ENCODE measurements at regions not wholly inside any gene's neighbourhood (a gene's known extent, or its start where the extent isn't known, plus 50 kb on each side); places are given as distances from the start of the nearest gene placed in this dataset.
"Not testable (repeated sequence)": the region's sequence is repeated elsewhere in the genome, so short reads cannot be mapped to it uniquely, and the experiment has no call there.

DNA sequence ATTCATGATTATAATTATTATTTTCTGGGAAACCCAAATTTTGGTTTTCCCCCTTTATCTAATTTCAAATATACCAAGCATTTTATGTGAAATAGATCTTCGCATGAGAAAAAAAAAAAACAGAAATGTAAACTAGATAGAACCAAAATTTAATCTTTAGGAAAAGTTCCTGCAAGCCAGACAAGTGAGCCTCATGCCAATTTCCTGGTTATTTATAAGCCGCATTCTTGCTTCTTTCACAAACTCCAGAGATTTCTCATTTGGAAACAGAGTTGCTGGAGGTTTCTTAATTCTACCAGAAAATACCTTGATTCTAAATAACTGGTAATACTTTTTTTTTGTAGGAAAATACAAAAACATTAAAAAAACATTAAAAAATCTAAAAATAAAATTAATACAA is 690.4 kb upstream of the IGFBP3 start:
- no peak for DNase-seq

DNA sequence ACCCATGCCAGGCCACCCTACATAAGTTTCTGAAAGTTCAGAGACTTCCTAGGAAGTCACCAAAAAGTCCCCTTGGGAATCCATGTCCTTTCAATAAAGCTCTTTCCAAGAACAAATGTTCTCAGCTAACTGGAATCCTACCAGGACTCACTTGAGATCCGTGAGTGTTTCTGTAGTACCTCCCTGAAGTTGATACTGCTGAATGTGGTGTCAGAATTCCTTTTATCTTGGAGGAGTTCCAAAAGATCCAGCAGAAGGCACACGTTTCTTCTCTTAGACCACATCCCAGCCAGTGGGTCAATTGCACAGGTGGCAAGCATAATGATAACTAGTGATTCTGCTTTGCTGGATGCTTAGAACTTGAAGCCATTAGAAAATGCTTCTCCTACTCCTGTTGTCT is 689.7 kb upstream of the IGFBP3 start:
- DNase-seq = no peak

DNA sequence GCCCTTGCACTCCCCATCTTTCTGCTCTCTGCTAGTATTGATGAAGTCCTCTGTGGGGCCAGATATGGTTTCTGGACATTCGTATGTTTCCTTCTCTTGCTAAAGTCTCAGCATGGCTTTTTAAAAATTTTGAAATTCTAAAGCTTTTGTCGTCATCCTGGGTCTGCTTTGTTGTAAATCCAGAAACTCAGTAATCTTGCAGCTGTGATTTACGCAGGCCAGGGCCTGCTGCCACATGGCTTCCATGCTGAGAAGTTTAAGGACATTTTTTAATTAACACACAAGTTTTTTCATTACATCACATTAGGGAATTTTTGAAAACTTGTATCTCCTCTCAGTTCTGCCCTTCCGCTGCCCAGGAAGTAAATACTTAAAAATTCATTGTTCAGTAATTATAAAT is 686.1 kb upstream of the IGFBP3 start:
- no peak for DNase-seq

DNA sequence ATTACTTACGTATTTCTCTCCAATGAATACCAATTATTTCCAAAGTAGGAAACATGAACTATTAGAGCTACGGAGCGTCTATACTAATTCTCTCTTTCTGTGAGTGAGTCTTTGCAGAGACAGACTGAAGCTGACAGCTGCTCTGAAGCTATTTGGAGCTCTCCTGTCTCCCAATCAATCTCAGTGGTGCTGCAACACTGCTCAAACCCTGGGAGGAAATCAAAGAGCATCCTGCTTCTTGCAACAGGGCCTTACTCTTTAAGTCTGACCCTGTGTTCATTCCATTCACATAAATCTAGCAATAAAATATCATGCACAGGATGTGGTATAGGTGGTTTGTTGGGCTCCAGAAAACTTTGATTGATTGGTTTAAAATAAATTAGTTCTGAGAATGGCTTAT is 685.7 kb upstream of the IGFBP3 start:
- DNase-seq = no peak

DNA sequence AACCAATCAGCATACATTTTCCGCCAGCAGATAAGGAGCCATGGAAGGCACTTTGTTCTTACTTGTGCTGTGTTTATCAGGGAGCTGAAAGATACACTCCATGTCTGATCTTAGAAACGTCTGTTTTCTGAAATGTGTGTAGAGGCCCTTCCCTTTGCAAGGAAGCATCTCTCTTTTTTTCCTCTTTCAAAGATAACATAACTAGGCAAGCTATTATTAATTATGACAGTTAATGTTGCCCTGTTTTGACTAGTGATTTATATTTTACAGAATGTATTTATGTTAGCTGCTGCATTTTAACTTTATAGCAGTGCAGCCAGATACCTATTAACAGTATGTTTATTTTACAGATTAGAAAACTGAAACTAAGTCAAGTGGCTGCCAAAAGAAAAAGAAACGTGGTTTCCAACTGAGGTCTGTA is 683.2 kb upstream of the IGFBP3 start:
- no peak for DNase-seq

GRCh38 chr7:46603780-46604179 is 682.7 kb upstream of the IGFBP3 start:
- no peak for DNase-seq

GRCh38 chr7:46603296-46603752 is 682.3 kb upstream of the IGFBP3 start:
- DNase-seq = no peak

GRCh38 chr7:46600340-46600739 is 679.3 kb upstream of the IGFBP3 start:
- no peak for DNase-seq

GRCh38 chr7:46594831-46595230 is 673.8 kb upstream of the IGFBP3 start:
- not testable (repeated sequence) for DNase-seq

- not testable (repeated sequence) for DNase-seq
Measured at GRCh38 chr7:46590918-46591905, 670.1 kb upstream of the IGFBP3 start.

DNA sequence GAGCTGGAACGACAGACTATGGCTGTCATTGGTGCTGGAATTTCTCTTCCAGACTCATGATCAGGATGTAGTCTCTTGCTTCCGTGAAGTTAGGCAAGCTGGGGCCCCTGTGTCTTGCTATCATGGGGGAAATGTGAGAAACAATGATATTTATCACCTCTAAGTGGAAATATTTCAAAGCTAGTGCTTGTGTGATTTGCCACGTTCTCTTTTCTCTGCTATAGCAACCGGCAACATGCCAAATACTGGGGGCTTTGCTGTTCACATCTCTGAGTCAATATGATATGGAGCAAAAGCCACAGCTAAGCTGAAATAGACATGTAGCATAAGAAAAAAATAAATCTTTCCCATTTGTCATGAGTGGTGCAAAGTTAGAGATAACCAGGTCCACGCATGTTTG is 668.2 kb upstream of the IGFBP3 start:
- DNase-seq = no peak

GRCh38 chr7:46586406-46586805 is 665.3 kb upstream of the IGFBP3 start:
- DNase-seq = no peak

- DNase-seq = no peak
Measured at GRCh38 chr7:46583656-46584055, 662.6 kb upstream of the IGFBP3 start.

DNA sequence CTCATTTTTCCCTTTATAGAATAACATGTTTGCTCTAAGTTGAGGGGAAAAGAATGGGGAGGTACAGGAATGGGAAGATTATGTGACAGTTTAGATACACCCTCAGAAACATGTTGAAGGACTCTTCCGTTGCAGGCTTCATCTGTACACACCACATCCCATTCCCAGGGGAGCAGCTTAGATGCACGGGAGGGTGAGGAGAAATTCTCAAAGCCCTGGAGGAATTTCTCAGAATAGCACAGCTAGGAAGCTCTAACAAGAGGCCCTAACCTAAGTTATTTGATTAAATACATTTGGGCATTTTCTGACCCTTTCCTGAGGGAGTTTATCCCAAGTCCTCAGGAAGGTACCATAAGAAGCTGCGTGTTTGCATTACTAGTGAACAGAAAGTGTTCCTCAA is 660.2 kb upstream of the IGFBP3 start:
- DNase-seq = no peak

DNA sequence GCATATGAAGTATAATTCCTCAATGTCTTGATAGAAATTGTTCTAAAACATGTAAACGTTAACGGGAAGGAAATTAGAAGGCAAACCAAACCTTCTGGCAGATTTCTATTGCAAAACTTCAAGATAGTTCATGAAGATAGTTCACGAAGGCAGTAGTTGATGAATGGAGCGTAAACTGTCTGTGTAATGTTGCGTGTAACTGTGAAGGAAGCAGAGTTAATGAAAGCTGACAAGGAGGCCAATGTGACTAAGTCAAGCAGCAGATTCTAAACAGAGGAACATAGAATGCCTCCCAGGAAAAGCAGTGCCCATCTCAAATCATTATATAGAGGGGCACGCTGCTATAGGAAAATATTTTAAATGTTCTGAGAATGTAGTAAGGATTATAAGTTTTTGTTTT is 659.7 kb upstream of the IGFBP3 start:
- DNase-seq = no peak

DNA sequence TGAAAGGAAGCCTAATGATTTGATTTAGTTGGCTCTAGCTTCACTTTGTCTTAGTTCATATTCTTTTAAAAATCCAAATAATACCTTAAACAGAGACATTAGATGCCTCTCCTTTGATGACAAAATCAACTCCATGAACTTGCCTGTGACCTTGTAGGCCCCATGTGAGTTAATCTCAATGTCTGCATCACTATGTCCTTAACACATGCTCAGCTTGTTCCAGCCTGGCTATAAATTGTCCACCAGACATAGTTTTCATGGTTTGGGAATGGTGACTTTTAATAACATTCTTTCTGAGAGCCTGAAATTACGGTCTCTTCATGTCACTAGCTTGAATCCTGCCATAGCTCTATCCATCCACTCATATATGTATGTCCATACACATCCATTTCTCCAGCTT is 656.3 kb upstream of the IGFBP3 start:
- DNase-seq = no peak

- DNase-seq = no peak
Measured at GRCh38 chr7:46576950-46577349, 655.9 kb upstream of the IGFBP3 start.

GRCh38 chr7:46572691-46573090 is 651.6 kb upstream of the IGFBP3 start:
- no peak for DNase-seq

- no peak for DNase-seq
Measured at GRCh38 chr7:46571996-46572395, 650.9 kb upstream of the IGFBP3 start.

DNA sequence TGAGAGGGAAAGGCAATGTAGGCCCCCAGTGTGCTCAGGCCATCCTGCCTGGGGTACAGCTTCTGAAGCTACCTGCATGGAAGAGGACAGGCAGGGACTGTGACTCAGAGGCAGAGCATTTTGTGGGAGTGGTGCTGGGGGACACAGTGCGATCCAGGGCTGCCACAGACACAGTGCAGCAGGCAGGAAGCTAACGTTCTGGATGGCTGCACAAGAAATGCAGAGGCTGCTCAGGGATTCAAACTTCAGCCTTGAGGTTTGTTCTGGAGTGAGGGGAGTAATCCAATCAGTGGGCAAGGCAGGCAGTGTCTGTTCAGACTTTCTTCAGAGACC is 648.0 kb upstream of the IGFBP3 start:
- DNase-seq = no peak

DNA sequence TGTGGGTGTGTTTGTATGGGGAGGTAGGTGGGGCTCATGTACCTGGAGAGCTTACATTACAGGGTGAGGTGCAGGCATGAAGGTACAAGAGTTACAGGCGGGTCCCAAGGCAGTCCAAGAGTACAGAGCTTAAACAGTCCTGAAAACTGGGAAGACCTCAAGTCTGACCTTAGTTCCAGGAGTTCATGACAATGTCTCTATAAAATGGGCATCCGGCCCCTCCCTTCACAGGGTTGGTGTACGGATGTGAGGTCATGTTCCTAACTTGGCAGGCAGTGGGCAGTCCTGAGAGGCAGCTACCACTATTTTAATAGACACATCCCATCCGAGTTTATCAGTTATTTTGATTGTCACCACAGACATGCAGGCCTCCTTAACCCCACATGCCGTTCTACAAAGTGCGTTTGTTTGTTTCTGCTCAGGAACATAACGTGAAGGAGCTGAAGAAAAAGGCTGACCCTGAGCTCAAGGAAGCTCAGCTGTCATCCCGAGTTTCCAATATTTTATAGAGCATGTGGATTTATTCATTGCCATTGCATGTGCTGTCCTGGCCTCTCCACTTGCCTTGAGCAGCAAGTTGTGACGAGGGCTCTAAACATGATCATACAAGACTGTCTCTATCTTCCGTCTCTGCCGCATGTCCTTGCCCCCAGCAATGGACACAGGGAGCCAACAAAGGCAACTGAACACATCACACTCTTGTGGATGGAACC is 647.5 kb upstream of the IGFBP3 start:
- DNase-seq = no peak

- DNase-seq = no peak
Measured at GRCh38 chr7:46567858-46568257, 646.8 kb upstream of the IGFBP3 start.

DNA sequence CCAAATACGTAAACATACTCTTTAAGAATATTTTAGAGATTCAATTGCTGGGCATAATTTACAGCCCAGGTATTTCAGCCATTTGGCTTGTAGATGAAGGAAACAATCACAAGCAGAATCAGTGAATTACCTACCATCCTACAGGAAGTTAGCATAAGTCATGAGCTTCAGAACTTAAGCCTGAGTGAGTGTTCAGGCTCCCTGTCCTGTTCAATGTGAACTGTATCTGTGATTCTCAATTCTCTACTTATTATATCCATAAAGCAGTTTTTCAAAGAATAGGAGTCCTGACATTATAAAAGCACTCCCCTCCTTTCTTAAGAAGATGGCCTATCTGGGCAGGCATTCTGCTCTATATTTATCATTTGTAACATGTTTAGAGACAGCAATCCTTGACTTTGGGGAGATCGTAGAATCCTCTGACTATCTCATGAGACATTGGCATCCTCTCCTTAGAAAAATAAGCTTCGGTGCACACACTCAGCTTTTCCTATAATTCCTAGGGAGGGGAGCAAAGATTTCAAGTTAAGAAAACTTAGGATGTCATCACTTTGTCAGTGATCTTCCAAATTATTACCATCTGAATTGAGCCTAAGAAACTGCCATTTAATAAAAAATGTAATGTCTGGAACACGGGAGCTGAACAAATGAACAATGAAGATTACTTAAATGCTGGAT is 645.2 kb upstream of the IGFBP3 start:
- DNase-seq = no peak

Measured in suppressor macrophage (primary cell).